ENCODE measurements at regions not wholly inside any gene's neighbourhood (a gene's known extent, or its start where the extent isn't known, plus 50 kb on each side); places are given as distances from the start of the nearest gene placed in this dataset.
A peak's percentile ranks its signal among the peaks of the same experiment; 100 is the strongest.

DNA sequence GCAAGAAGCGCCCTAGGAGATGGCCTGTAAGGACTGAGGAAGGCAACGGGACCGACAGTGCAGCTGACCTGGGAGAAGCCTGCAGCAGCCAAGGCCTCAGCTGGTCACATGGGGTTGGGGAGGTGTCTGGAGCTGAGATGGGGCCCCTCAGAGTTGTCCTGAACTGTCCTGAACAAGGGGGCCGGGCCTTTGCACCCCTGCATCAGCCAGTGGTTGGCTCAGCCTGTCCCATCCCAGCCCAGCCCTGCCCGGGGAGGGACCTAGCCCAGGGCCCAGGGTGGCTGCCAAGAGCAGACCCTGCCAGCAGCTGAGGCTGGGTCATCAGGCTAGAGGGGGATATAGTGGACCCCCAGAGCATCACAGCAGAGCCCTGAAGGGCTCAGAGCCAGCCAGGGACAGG lies 122.8 kb upstream of the PPP1R26 start:
- H3F3A ChIP-seq (ENCODE audit: low read depth) = no peaks in the 10 kb centered on the region
- no peaks in the 10 kb centered on the region for H4K20me1 ChIP-seq (ENCODE audit: low read depth)
- no peaks in the 10 kb centered on the region for H3K79me2 ChIP-seq (ENCODE audit: low read depth)
- H3K4me1 ChIP-seq = no peaks in the 10 kb centered on the region
- H3K9me3 ChIP-seq (ENCODE audit: low read depth) = no peaks in the 10 kb centered on the region
- H3K27me3 ChIP-seq = no peaks in the 10 kb centered on the region
- Mint-ChIP-seq H3K4me3 (no peak overlapping the region), H3K36me3 (no peaks in the 10 kb centered on the region), H3K9me3 (no peaks in the 10 kb centered on the region), H3K4me1 (peaks cover 11% of the 10 kb centered on the region), H3K27ac (no peak overlapping the region), H3K27me3 (ENCODE audit: insufficient read depth, low read depth) (no peaks in the 10 kb centered on the region)
- H2AFZ ChIP-seq (replicated peaks) = no peak overlapping the region
- H3K4me3 ChIP-seq = no peak overlapping the region
- DNase-seq (ENCODE audit: low spot score) = no peak
- H3K9ac ChIP-seq = no peak overlapping the region
- H3K27ac ChIP-seq = no peak overlapping the region
- TF ChIP-seq EZH2phosphoT487 (IDR thresholded peaks at IDR 0.05) = no peak
- TF ChIP-seq, protein P1, sequence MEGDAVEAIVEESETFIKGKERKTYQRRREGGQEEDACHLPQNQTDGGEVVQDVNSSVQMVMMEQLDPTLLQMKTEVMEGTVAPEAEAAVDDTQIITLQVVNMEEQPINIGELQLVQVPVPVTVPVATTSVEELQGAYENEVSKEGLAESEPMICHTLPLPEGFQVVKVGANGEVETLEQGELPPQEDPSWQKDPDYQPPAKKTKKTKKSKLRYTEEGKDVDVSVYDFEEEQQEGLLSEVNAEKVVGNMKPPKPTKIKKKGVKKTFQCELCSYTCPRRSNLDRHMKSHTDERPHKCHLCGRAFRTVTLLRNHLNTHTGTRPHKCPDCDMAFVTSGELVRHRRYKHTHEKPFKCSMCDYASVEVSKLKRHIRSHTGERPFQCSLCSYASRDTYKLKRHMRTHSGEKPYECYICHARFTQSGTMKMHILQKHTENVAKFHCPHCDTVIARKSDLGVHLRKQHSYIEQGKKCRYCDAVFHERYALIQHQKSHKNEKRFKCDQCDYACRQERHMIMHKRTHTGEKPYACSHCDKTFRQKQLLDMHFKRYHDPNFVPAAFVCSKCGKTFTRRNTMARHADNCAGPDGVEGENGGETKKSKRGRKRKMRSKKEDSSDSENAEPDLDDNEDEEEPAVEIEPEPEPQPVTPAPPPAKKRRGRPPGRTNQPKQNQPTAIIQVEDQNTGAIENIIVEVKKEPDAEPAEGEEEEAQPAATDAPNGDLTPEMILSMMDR (IDR thresholded peaks at IDR 0.05) = no peak
- TF ChIP-seq EZH2 (IDR thresholded peaks at IDR 0.05) = no peak
- H3K36me3 ChIP-seq = no peaks in the 10 kb centered on the region
- no peak overlapping the region for H3K4me2 ChIP-seq

DNA sequence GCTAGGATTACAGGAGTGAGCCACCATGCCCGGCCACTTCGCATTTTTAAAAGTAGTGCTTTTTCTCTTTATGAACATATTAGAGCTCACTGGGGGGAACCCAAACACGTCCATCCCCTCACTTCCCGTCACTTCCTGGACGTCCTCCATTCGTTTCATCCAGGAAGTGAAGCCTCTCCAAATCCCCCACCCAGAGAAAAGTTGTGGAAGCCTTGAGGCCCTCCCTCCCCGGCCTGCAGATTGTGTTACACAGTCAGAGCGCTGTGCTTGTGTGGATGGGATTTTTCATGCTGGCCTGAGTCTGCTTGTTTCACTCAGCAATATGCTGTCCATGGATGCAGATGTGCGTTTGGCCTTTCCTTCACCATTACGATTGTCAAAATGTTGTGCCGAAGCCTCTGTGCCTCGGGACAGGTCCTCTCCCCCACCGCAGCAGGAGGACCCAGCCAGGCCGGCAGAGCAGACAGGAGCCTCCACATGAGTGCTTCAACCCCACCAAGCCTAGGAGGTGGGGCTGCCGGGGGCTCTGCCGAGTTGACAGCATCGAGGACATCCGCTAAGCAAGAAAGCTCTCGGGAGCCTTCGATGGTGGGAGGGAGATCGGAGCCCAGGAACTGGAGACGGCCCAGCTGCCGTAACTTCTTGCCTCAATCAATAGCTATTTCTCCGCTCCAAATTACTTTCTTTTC lies 121.6 kb upstream of the PPP1R26 start:
- TF ChIP-seq EZH2 (IDR thresholded peaks at IDR 0.05) (no peak), EZH2phosphoT487 (IDR thresholded peaks at IDR 0.05) (no peak)
- TF ChIP-seq, protein P1 (IDR thresholded peaks at IDR 0.05) = no peak
- H3K27ac ChIP-seq = no peak overlapping the region
- Mint-ChIP-seq H3K4me3 (no peak overlapping the region), H3K27me3 (ENCODE audit: insufficient read depth, low read depth) (no peaks in the 10 kb centered on the region), H3K36me3 (no peaks in the 10 kb centered on the region), H3K27ac (peak overlapping the region; percentile 7), H3K9me3 (no peaks in the 10 kb centered on the region), H3K4me1 (peaks cover 11% of the 10 kb centered on the region)
- no peak for DNase-seq (ENCODE audit: low spot score)
- H3K27me3 ChIP-seq = no peaks in the 10 kb centered on the region
- H3K4me2 ChIP-seq = no peak overlapping the region
- no peak overlapping the region for H2AFZ ChIP-seq (replicated peaks)
- H3K36me3 ChIP-seq = no peaks in the 10 kb centered on the region
- no peaks in the 10 kb centered on the region for H4K20me1 ChIP-seq (ENCODE audit: low read depth)
- no peak overlapping the region for H3K4me3 ChIP-seq
- H3K9me3 ChIP-seq (ENCODE audit: low read depth) = no peaks in the 10 kb centered on the region
- no peaks in the 10 kb centered on the region for H3F3A ChIP-seq (ENCODE audit: low read depth)
- H3K79me2 ChIP-seq (ENCODE audit: low read depth) = no peaks in the 10 kb centered on the region
- no peaks in the 10 kb centered on the region for H3K4me1 ChIP-seq
- H3K9ac ChIP-seq = no peak overlapping the region

DNA sequence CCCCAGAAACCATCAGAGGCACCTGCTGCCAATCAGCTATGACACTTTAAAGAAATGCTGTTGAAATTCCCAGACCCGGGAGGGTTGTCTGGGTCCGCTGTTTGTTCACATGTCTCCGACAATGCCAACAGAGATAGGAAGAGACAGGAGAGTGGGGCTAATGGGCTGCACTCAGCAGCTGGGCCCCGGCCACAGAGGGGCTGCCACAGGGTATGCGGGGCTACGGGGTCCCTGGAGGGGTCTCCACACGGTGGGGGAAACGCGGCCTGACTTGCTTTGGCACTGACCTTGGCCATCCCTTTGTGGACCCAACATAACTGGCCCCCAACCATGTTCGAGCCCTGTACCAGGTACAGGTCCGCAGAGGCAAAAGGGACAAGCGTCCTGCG lies 121.0 kb upstream of the PPP1R26 start:
- no peak overlapping the region for H3K4me2 ChIP-seq
- no peaks in the 10 kb centered on the region for H3K9me3 Mint-ChIP-seq
- H3K4me3 ChIP-seq = no peak overlapping the region
- H3K36me3 ChIP-seq = no peaks in the 10 kb centered on the region
- no peaks in the 10 kb centered on the region for H3K9me3 ChIP-seq (ENCODE audit: low read depth)
- H3K9ac ChIP-seq = no peak overlapping the region
- peaks cover 9% of the 10 kb centered on the region for H3K4me1 Mint-ChIP-seq
- no peaks in the 10 kb centered on the region for H3K4me1 ChIP-seq
- no peak overlapping the region for H3K27ac Mint-ChIP-seq
- TF ChIP-seq EZH2phosphoT487 (IDR thresholded peaks at IDR 0.05) = no peak
- TF ChIP-seq, protein P1 (IDR thresholded peaks at IDR 0.05) = no peak
- H3K4me3 Mint-ChIP-seq = no peak overlapping the region
- no peaks in the 10 kb centered on the region for H3K36me3 Mint-ChIP-seq
- no peak overlapping the region for H3K27ac ChIP-seq
- no peaks in the 10 kb centered on the region for H3F3A ChIP-seq (ENCODE audit: low read depth)
- H4K20me1 ChIP-seq (ENCODE audit: low read depth) = no peaks in the 10 kb centered on the region
- no peak for DNase-seq (ENCODE audit: low spot score)
- H3K79me2 ChIP-seq (ENCODE audit: low read depth) = no peaks in the 10 kb centered on the region
- H2AFZ ChIP-seq (replicated peaks) = no peak overlapping the region
- no peaks in the 10 kb centered on the region for H3K27me3 ChIP-seq
- H3K27me3 Mint-ChIP-seq (ENCODE audit: insufficient read depth, low read depth) = no peaks in the 10 kb centered on the region
